Ovary (tissue), 3 donors: ENCODE measurements at regions not wholly inside any gene's neighbourhood (a gene's known extent, or its start where the extent isn't known, plus 50 kb on each side); places are given as distances from the start of the nearest gene placed in this dataset.
"Not testable (repeated sequence)": the region's sequence is repeated elsewhere in the genome, so short reads cannot be mapped to it uniquely, and the experiment has no call there.

Experiments used
- CTCF ChIP-seq, 3 donors: fragments of 450-650 bp in 2 of 3; fragments of 200-600 bp in 1 of 3; IDR thresholded peaks; one replicate each; pipeline versions ENCODE4 v1.5.1 to v1.8.0; 2016 to 2022; ENCODE audit warnings: antibody characterized with exemption in 3 of 3, mild to moderate bottlenecking in 1 of 3
- POLR2A ChIP-seq: fragments of 450-650 bp; IDR thresholded peaks from one replicate; pipeline ENCODE4 v1.6.1; 2017; ENCODE audit warnings: antibody characterized with exemption, mild to moderate bottlenecking, moderate library complexity
- donor health status: DM: no; HTN: no; CAD: no.

- TF ChIP-seq CTCF (IDR thresholded peaks at IDR 0.05); POLR2A: not testable (repeated sequence)
Observed at GRCh38 chr16:79937671-79938070, 337.1 kb upstream of the MAF start.
